ENCODE measurements at regions not wholly inside any gene's neighbourhood (a gene's known extent, or its start where the extent isn't known, plus 50 kb on each side); places are given as distances from the start of the nearest gene placed in this dataset.

GRCh38 chr2:201971531-201972228, 62.0 kb upstream of the FZD7 start:
- no peak overlapping the region for H3K4me3 Mint-ChIP-seq

DNA sequence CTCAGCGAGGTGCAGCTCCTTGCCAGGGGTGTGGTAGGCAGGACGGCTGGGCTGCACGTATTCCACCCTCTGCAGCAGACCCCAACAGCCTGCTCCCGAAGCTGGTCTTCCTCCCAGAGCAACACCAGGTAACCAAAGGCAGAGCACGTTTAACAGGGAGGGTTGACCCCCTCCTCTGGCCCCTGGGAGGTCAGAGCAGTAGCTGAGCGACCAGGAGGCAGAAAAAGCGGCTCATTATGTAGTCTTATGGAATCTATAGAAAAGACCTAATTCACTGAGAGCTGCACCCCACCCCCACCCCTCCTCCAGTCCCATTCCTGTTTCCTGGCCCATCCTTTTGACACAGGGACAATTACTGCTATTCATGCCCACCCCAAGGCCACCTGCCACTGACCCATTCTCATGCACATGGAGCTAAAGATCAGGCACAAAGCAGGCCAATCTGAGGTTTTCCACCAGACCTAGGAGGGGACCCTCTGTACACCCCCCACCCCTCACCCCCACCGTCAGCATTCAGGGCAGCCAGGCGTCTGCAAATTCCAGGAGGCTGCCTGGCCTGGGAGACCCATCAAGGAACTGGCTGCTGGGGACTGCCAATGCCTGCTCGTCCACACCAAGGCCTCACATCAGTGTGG, 60.9 kb upstream of the FZD7 start:
- Mint-ChIP-seq H3K9me3 (no peaks in the 10 kb centered on the region), H3K4me1 (ENCODE audit: low read depth) (no peaks in the 10 kb centered on the region), H3K4me3 (no peak overlapping the region), H3K27me3 (ENCODE audit: insufficient read depth) (peaks cover 3% of the 10 kb centered on the region), H3K36me3 (ENCODE audit: low read depth) (no peaks in the 10 kb centered on the region), H3K27ac (no peak overlapping the region)
- intact Hi-C loops (cut with micrococcal nuclease) = no loop called here
- no peak for DNase-seq (ENCODE audit: low spot score)

More at GRCh38 chr2:201971531-201972228, 62.0 kb upstream of the FZD7 start:
- H3K9me3 Mint-ChIP-seq = no peaks in the 10 kb centered on the region
- no peaks in the 10 kb centered on the region for H3K36me3 Mint-ChIP-seq (ENCODE audit: low read depth)
- H3K4me1 Mint-ChIP-seq (ENCODE audit: low read depth) = no peaks in the 10 kb centered on the region
- H3K27me3 Mint-ChIP-seq (ENCODE audit: insufficient read depth) = peaks cover 5% of the 10 kb centered on the region
- no peak overlapping the region for H3K27ac Mint-ChIP-seq
- no peak for DNase-seq (ENCODE audit: low spot score)
- intact Hi-C loops (cut with micrococcal nuclease) = no loop called here

DNA sequence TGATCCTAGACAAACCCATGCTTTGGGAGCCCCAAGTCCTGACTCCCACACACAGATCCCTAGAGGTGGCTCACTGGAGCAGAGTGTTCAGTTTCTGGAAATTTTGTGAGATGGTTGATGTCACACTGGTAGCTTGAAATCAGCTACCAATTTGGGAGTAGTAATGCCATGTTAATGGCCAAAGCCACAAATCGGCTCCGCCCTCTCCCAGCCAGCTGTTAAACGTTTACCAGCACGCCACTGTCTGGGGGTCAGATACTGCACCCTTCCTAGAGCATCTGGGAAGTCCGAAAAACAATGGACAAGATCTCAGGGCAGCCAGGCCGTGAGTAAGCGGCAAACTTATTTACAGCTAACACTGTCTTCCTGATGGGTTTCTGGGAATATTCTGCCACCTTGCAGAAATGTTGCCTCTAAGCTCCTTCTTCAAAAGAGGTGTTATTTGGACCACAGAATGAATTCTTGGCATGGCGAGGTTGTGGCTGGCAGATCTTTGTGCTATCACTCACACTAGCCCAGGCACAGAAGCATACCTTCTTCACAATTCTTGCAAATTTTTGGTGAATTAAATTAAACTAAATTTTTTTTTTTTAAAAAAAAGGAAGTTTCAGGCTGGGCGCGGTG, 60.2 kb upstream of the FZD7 start:
- Mint-ChIP-seq H3K36me3 (ENCODE audit: low read depth) (no peaks in the 10 kb centered on the region), H3K9me3 (no peaks in the 10 kb centered on the region), H3K4me1 (ENCODE audit: low read depth) (no peaks in the 10 kb centered on the region), H3K27ac (no peak overlapping the region), H3K27me3 (ENCODE audit: insufficient read depth) (peaks cover 3% of the 10 kb centered on the region), H3K4me3 (no peak overlapping the region)
- no peak for DNase-seq (ENCODE audit: low spot score)
- intact Hi-C loops (cut with micrococcal nuclease) = no loop called here

GRCh38 chr2:201974171-201975100, 59.2 kb upstream of the FZD7 start:
- no peaks in the 10 kb centered on the region for H3K4me1 Mint-ChIP-seq (ENCODE audit: low read depth)
- peaks cover 3% of the 10 kb centered on the region for H3K27me3 Mint-ChIP-seq (ENCODE audit: insufficient read depth)
- H3K9me3 Mint-ChIP-seq = no peaks in the 10 kb centered on the region
- no peaks in the 10 kb centered on the region for H3K36me3 Mint-ChIP-seq (ENCODE audit: low read depth)
- H3K4me3 Mint-ChIP-seq = no peak overlapping the region
- intact Hi-C loops (cut with micrococcal nuclease) = no loop called here
- H3K27ac Mint-ChIP-seq = no peak overlapping the region
- DNase-seq (ENCODE audit: low spot score) = no peak

- Mint-ChIP-seq H3K27me3 (ENCODE audit: insufficient read depth) (no peaks in the 10 kb centered on the region), H3K36me3 (ENCODE audit: low read depth) (no peaks in the 10 kb centered on the region), H3K4me3 (no peak overlapping the region), H3K27ac (no peak overlapping the region), H3K4me1 (ENCODE audit: low read depth) (no peaks in the 10 kb centered on the region), H3K9me3 (no peaks in the 10 kb centered on the region)
- intact Hi-C loops (cut with micrococcal nuclease) = no loop called here
- no peak for DNase-seq (ENCODE audit: low spot score)
Measured at GRCh38 chr2:201975434-201975833, 58.2 kb upstream of the FZD7 start.

GRCh38 chr2:201975964-201976612, 57.6 kb upstream of the FZD7 start:
- Mint-ChIP-seq H3K9me3 (no peaks in the 10 kb centered on the region), H3K27me3 (ENCODE audit: insufficient read depth) (no peaks in the 10 kb centered on the region), H3K4me3 (no peak overlapping the region), H3K4me1 (ENCODE audit: low read depth) (no peaks in the 10 kb centered on the region), H3K36me3 (ENCODE audit: low read depth) (no peaks in the 10 kb centered on the region), H3K27ac (no peak overlapping the region)
- DNase-seq (ENCODE audit: low spot score) = no peak
- intact Hi-C loops (cut with micrococcal nuclease) = no loop called here

GRCh38 chr2:201977651-201978050, 56.0 kb upstream of the FZD7 start:
- H3K4me1 Mint-ChIP-seq (ENCODE audit: low read depth) = no peaks in the 10 kb centered on the region
- no peak for DNase-seq (ENCODE audit: low spot score)
- H3K4me3 Mint-ChIP-seq = no peak overlapping the region
- H3K9me3 Mint-ChIP-seq = no peaks in the 10 kb centered on the region
- intact Hi-C loops (cut with micrococcal nuclease) = no loop called here
- no peaks in the 10 kb centered on the region for H3K36me3 Mint-ChIP-seq (ENCODE audit: low read depth)
- H3K27me3 Mint-ChIP-seq (ENCODE audit: insufficient read depth) = peaks cover under 1% of the 10 kb centered on the region
- no peak overlapping the region for H3K27ac Mint-ChIP-seq

- DNase-seq (ENCODE audit: low spot score) = no peak
- Mint-ChIP-seq H3K9me3 (no peaks in the 10 kb centered on the region), H3K4me1 (ENCODE audit: low read depth) (no peaks in the 10 kb centered on the region), H3K27me3 (ENCODE audit: insufficient read depth) (peaks cover 2% of the 10 kb centered on the region), H3K4me3 (no peak overlapping the region), H3K36me3 (ENCODE audit: low read depth) (no peaks in the 10 kb centered on the region), H3K27ac (no peak overlapping the region)
- intact Hi-C loops (cut with micrococcal nuclease) = no loop called here
Measured at GRCh38 chr2:201978333-201978732, 55.3 kb upstream of the FZD7 start.

DNA sequence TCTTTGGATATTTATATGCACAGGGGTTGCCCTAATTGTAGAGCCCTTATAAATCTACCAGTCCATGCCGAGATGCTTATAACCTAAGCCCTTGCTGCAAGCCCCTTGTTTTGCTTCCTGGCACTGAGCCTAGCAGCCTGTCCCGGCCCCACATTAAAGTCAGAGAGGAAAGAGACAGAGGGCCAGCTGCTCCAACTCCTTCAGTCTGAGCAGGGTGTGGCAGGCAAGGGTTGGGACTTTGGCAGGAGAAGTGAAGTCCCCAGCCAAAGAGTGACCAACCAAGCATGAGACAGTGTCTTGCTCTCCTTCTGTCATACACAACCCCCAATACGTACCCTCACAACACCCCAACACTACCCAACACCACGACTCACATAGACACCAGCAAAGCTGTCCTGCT, 54.7 kb upstream of the FZD7 start:
- Mint-ChIP-seq H3K9me3 (no peaks in the 10 kb centered on the region), H3K4me1 (ENCODE audit: low read depth) (no peaks in the 10 kb centered on the region), H3K27me3 (ENCODE audit: insufficient read depth) (peaks cover 2% of the 10 kb centered on the region), H3K27ac (no peak overlapping the region), H3K4me3 (no peak overlapping the region), H3K36me3 (ENCODE audit: low read depth) (no peaks in the 10 kb centered on the region)
- intact Hi-C loops (cut with micrococcal nuclease) = no loop called here
- no peak for DNase-seq (ENCODE audit: low spot score)

GRCh38 chr2:201980389-201980821, 53.2 kb upstream of the FZD7 start:
- Mint-ChIP-seq H3K27ac (no peak overlapping the region), H3K4me1 (ENCODE audit: low read depth) (no peaks in the 10 kb centered on the region), H3K9me3 (no peaks in the 10 kb centered on the region), H3K36me3 (ENCODE audit: low read depth) (no peaks in the 10 kb centered on the region), H3K4me3 (no peak overlapping the region), H3K27me3 (ENCODE audit: insufficient read depth) (peaks cover 2% of the 10 kb centered on the region)
- intact Hi-C loops (cut with micrococcal nuclease) = no loop called here
- DNase-seq (ENCODE audit: low spot score) = no peak

DNA sequence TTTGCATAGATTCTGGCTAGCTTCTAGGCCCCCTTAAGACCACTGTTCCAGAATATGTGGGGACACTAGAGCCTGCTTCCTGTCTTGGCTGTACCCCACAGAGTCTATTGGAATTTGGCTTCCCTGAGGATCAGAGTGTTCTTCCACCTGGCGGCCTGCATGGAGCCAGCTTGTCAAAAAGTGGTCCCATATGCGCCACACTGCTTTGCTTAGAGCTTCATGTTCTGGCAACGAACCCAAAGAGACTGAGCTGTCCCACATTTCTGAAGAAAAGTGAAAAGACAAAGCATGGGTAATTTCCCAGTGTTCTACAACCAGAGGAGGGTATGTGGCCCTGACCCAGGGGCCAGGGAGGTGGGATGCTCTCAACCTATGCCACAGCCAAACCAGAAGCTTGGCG, 52.7 kb upstream of the FZD7 start:
- peaks cover 2% of the 10 kb centered on the region for H3K27me3 Mint-ChIP-seq (ENCODE audit: insufficient read depth)
- DNase-seq (ENCODE audit: low spot score) = no peak
- no peaks in the 10 kb centered on the region for H3K4me1 Mint-ChIP-seq (ENCODE audit: low read depth)
- no peaks in the 10 kb centered on the region for H3K36me3 Mint-ChIP-seq (ENCODE audit: low read depth)
- H3K9me3 Mint-ChIP-seq = no peaks in the 10 kb centered on the region
- intact Hi-C loops (cut with micrococcal nuclease) = no loop called here
- no peak overlapping the region for H3K27ac Mint-ChIP-seq
- H3K4me3 Mint-ChIP-seq = no peak overlapping the region

GRCh38 chr2:201983174-201983573, 50.5 kb upstream of the FZD7 start:
- Mint-ChIP-seq H3K9me3 (no peaks in the 10 kb centered on the region), H3K4me1 (ENCODE audit: low read depth) (no peaks in the 10 kb centered on the region), H3K4me3 (no peak overlapping the region), H3K36me3 (ENCODE audit: low read depth) (no peaks in the 10 kb centered on the region), H3K27ac (no peak overlapping the region), H3K27me3 (ENCODE audit: insufficient read depth) (peaks cover 2% of the 10 kb centered on the region)
- intact Hi-C loops (cut with micrococcal nuclease) = no loop called here
- DNase-seq (ENCODE audit: low spot score) = no peak
